ENCODE measurements at regions not wholly inside any gene's neighbourhood (a gene's known extent, or its start where the extent isn't known, plus 50 kb on each side); places are given as distances from the start of the nearest gene placed in this dataset.

- TF ChIP-seq CTCF (IDR thresholded peaks at IDR 0.05; ENCODE audit: low read depth, low read length) (no peak), EZH2phosphoT487 (IDR thresholded peaks at IDR 0.05; ENCODE audit: low read depth) (no peak)
Measured at GRCh38 chr13:78215458-78216108, 297.0 kb upstream of the EDNRB start.
